GM23248 (cell line): ENCODE measurements at regions not wholly inside any gene's neighbourhood (a gene's known extent, or its start where the extent isn't known, plus 50 kb on each side); places are given as distances from the start of the nearest gene placed in this dataset.

Experiments used
- DNase-seq: peaks from one replicate; pipeline ENCODE4 v3.0.0-alpha.2; 2015
- H2AFZ ChIP-seq: fragments of 200-600 bp; sonication (generic); 2 replicates; pipeline ENCODE4 v1.6.1; 2016; ENCODE audit warnings: antibody characterized with exemption
- H3F3A ChIP-seq: fragments of 200-600 bp; sonication (generic); 2 replicates; pipeline ENCODE4 v1.6.1; 2016; ENCODE audit warnings: mild to moderate bottlenecking, antibody characterized with exemption, mixed run types; ENCODE audit not compliant: insufficient read depth
- H3K27ac ChIP-seq: fragments of 200-600 bp; sonication (generic); 2 replicates; pipeline ENCODE4 v1.5.1; 2016; ENCODE audit warnings: mild to moderate bottlenecking
- H3K27me3 ChIP-seq: fragments of 200-600 bp; sonication (generic); replicated peaks from 2 replicates; pipeline ENCODE4 v1.6.1; 2016; ENCODE audit warnings: mild to moderate bottlenecking; ENCODE audit not compliant: insufficient read depth
- H3K36me3 ChIP-seq: fragments of 200-600 bp; sonication (generic); 2 replicates; pipeline ENCODE4 v1.6.1; 2016; ENCODE audit warnings: low read depth, mild to moderate bottlenecking
- H3K4me1 ChIP-seq: fragments of 200-600 bp; sonication (generic); 2 replicates; pipeline ENCODE4 v1.6.1; 2016; ENCODE audit warnings: mild to moderate bottlenecking; ENCODE audit not compliant: insufficient read depth
- H3K4me2 ChIP-seq: fragments of 200-600 bp; sonication (generic); one replicate; pipeline ENCODE4 v1.6.1; 2016; ENCODE audit warnings: mild to moderate bottlenecking; ENCODE audit not compliant: unreplicated experiment
- H3K4me3 ChIP-seq: fragments of 200-600 bp; sonication (generic); 2 replicates; pipeline ENCODE4 v1.5.1; 2016; ENCODE audit warnings: mild to moderate bottlenecking
- H3K79me2 ChIP-seq: fragments of 200-600 bp; sonication (generic); 2 replicates; pipeline ENCODE4 v1.6.1; 2016; ENCODE audit warnings: mild to moderate bottlenecking; ENCODE audit not compliant: insufficient read depth
- H3K9ac ChIP-seq: fragments of 200-600 bp; sonication (generic); 2 replicates; pipeline ENCODE4 v1.6.1; 2016; ENCODE audit warnings: mild to moderate bottlenecking
- H3K9me2 ChIP-seq: fragments of 200-600 bp; sonication (generic); 2 replicates; pipeline ENCODE4 v1.6.1; 2016; ENCODE audit warnings: mixed run types, mild to moderate bottlenecking, moderate library complexity; ENCODE audit not compliant: insufficient read depth
- H3K9me3 ChIP-seq: fragments of 200-600 bp; sonication (generic); one replicate; pipeline ENCODE4 v1.6.1; 2017; ENCODE audit warnings: low read depth
- H4K20me1 ChIP-seq: fragments of 200-600 bp; sonication (generic); 2 replicates; pipeline ENCODE4 v1.6.0; 2016; ENCODE audit not compliant: insufficient read depth
- EZH2 ChIP-seq: fragments of 200-600 bp; sonication (generic); IDR thresholded peaks from 2 replicates; pipeline ENCODE4 v1.6.1; 2018; ENCODE audit warnings: antibody characterized with exemption, mild to moderate bottlenecking; ENCODE audit not compliant: insufficient read depth, poor library complexity, severe bottlenecking
- EZH2phosphoT487 ChIP-seq: fragments of 200-600 bp; sonication (generic); IDR thresholded peaks from 2 replicates; pipeline ENCODE4 v1.6.1; 2018; ENCODE audit warnings: antibody characterized with exemption, moderate library complexity, mild to moderate bottlenecking, low read depth; ENCODE audit not compliant: insufficient read depth
- WGBS, 2 experiments: methylation state at CpG; one replicate each; pipeline ENCODE4 v1.1.6; 2015 to 2017; ENCODE audit warnings: low lambda C conversion rate in 2 of 2, low coverage in 1 of 2; ENCODE audit errors: missing lambda C conversion rate in 2 of 2; 5-methylcytosine and 5-hydroxymethylcytosine counted together
- in situ Hi-C: fragments of 300-500 bp; cut with MboI; formaldehyde crosslinking; loops from 2 replicates; pipeline ENCODE4 v1.15.0; 2020

- Histone ChIP-seq H3K4me3 (no peak overlapping the region), H3K27me3 (no peaks in the 10 kb centered on the region), H3K79me2 (no peaks in the 10 kb centered on the region), H4K20me1 (no peaks in the 10 kb centered on the region), H3K36me3 (no peaks in the 10 kb centered on the region), H3K4me2 (no peak overlapping the region), H3K9me2 (no peaks in the 10 kb centered on the region), H3K9me3 (no peaks in the 10 kb centered on the region), H3K27ac (no peak overlapping the region), H3F3A (no peaks in the 10 kb centered on the region), H2AFZ (no peak overlapping the region), H3K4me1 (no peaks in the 10 kb centered on the region), H3K9ac (no peak overlapping the region)
- TF ChIP-seq EZH2phosphoT487: no peak
- TF ChIP-seq EZH2: no peak
- WGBS, 2 experiments: 40 to 43% methylated on average over 2 of the region's 2 CpGs
- in situ Hi-C loops: no loop called here
- no peak for DNase-seq
These were observed 125.5 kb downstream of the IL20RB start for GRCh38 chr3:137083332-137083731.

- Histone ChIP-seq H4K20me1 (no peaks in the 10 kb centered on the region), H3K79me2 (no peaks in the 10 kb centered on the region), H3K4me2 (no peak overlapping the region), H3K27me3 (no peaks in the 10 kb centered on the region), H3F3A (no peaks in the 10 kb centered on the region), H3K9ac (no peak overlapping the region), H3K27ac (no peak overlapping the region), H3K4me3 (no peak overlapping the region), H2AFZ (no peak overlapping the region), H3K9me3 (no peaks in the 10 kb centered on the region), H3K36me3 (no peaks in the 10 kb centered on the region), H3K4me1 (no peaks in the 10 kb centered on the region), H3K9me2 (no peaks in the 10 kb centered on the region)
- TF ChIP-seq EZH2 (no peak), EZH2phosphoT487 (no peak)
- no peak for DNase-seq
- WGBS, 2 experiments: 55 to 56% methylated on average over 4 of the region's 4 CpGs
- in situ Hi-C loops: no loop called here
These were observed 126.8 kb downstream of the IL20RB start for GRCh38 chr3:137084586-137084985.

- Histone ChIP-seq H3K36me3 (no peaks in the 10 kb centered on the region), H3K4me2 (no peak overlapping the region), H3K27me3 (peaks cover 4% of the 10 kb centered on the region; the same call in 1 of the 2 replicates), H2AFZ (no peak overlapping the region), H3K4me3 (no peak overlapping the region), H4K20me1 (no peaks in the 10 kb centered on the region), H3F3A (no peaks in the 10 kb centered on the region), H3K9ac (no peak overlapping the region), H3K79me2 (no peaks in the 10 kb centered on the region), H3K9me2 (no peaks in the 10 kb centered on the region), H3K9me3 (no peaks in the 10 kb centered on the region), H3K27ac (no peak overlapping the region), H3K4me1 (no peaks in the 10 kb centered on the region)
- no peak for TF ChIP-seq EZH2phosphoT487
- no peak for TF ChIP-seq EZH2
- 41 to 44% methylated on average over 3 of the region's 3 CpGs for WGBS, 2 experiments
- in situ Hi-C loops: no loop called here
- no peak for DNase-seq
These were observed 139.6 kb downstream of the IL20RB start for GRCh38 chr3:137097386-137097785.

GRCh38 chr3:137097852-137098251 lies 140.1 kb downstream of the IL20RB start:
- Histone ChIP-seq H3K4me3 (no peak overlapping the region), H3K4me2 (no peak overlapping the region), H3K9ac (no peak overlapping the region), H3K9me2 (no peaks in the 10 kb centered on the region), H3K27me3 (peaks cover 4% of the 10 kb centered on the region; the same call in 1 of the 2 replicates), H3K9me3 (no peaks in the 10 kb centered on the region), H3F3A (no peaks in the 10 kb centered on the region), H3K79me2 (no peaks in the 10 kb centered on the region), H3K36me3 (no peaks in the 10 kb centered on the region), H3K27ac (no peak overlapping the region), H2AFZ (no peak overlapping the region), H4K20me1 (no peaks in the 10 kb centered on the region), H3K4me1 (no peaks in the 10 kb centered on the region)
- no peak for TF ChIP-seq EZH2
- no peak for DNase-seq
- WGBS, 2 experiments: 67 to 72% methylated on average over 5 of the region's 5 CpGs
- in situ Hi-C loops: no loop called here
